ENCODE measurements at regions not wholly inside any gene's neighbourhood (a gene's known extent, or its start where the extent isn't known, plus 50 kb on each side); places are given as distances from the start of the nearest gene placed in this dataset.

DNA sequence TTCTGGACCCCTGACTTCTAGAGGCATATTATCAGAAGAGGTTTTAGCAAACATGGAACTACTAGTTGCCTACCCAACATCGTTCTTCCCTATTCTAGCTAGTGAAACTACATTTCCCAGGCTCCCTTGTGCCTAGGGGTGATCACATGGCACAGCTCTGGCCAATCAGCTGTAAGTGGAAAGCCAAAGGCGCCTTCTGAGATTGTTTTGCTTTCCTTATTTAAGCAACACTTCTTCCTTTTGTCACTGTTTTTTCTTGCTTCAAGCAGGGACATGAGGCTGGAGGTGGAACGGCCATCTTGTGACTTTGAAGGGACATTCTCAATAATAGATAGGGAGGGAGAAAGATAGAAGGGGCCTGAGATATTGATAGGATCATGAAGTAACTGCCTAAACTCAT is 136.7 kb downstream of the ZNF664 start:
- FAIRE-seq (peak; percentile 91), ATAC-seq (peak; percentile 99)
- no peak overlapping the region for H3K4me2 ChIP-seq (ENCODE audit: insufficient read depth, low read length)
- peak; percentile 98 for TF ChIP-seq NFYB (IDR thresholded peaks at IDR 0.05; ENCODE audit: extremely low read depth, insufficient read length)
- TF ChIP-seq, protein P1, sequence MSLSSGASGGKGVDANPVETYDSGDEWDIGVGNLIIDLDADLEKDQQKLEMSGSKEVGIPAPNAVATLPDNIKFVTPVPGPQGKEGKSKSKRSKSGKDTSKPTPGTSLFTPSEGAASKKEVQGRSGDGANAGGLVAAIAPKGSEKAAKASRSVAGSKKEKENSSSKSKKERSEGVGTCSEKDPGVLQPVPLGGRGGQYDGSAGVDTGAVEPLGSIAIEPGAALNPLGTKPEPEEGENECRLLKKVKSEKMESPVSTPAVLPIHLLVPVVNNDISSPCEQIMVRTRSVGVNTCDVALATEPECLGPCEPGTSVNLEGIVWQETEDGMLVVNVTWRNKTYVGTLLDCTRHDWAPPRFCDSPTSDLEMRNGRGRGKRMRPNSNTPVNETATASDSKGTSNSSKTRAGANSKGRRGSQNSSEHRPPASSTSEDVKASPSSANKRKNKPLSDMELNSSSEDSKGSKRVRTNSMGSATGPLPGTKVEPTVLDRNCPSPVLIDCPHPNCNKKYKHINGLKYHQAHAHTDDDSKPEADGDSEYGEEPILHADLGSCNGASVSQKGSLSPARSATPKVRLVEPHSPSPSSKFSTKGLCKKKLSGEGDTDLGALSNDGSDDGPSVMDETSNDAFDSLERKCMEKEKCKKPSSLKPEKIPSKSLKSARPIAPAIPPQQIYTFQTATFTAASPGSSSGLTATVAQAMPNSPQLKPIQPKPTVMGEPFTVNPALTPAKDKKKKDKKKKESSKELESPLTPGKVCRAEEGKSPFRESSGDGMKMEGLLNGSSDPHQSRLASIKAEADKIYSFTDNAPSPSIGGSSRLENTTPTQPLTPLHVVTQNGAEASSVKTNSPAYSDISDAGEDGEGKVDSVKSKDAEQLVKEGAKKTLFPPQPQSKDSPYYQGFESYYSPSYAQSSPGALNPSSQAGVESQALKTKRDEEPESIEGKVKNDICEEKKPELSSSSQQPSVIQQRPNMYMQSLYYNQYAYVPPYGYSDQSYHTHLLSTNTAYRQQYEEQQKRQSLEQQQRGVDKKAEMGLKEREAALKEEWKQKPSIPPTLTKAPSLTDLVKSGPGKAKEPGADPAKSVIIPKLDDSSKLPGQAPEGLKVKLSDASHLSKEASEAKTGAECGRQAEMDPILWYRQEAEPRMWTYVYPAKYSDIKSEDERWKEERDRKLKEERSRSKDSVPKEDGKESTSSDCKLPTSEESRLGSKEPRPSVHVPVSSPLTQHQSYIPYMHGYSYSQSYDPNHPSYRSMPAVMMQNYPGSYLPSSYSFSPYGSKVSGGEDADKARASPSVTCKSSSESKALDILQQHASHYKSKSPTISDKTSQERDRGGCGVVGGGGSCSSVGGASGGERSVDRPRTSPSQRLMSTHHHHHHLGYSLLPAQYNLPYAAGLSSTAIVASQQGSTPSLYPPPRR (CRISPR knock-in tag; IDR thresholded peaks at IDR 0.05; ENCODE audit: borderline replicate concordance) = no peak
- TF ChIP-seq STAT5B (CRISPR knock-in tag; IDR thresholded peaks at IDR 0.05) = no peak
- TF ChIP-seq, protein P2, sequence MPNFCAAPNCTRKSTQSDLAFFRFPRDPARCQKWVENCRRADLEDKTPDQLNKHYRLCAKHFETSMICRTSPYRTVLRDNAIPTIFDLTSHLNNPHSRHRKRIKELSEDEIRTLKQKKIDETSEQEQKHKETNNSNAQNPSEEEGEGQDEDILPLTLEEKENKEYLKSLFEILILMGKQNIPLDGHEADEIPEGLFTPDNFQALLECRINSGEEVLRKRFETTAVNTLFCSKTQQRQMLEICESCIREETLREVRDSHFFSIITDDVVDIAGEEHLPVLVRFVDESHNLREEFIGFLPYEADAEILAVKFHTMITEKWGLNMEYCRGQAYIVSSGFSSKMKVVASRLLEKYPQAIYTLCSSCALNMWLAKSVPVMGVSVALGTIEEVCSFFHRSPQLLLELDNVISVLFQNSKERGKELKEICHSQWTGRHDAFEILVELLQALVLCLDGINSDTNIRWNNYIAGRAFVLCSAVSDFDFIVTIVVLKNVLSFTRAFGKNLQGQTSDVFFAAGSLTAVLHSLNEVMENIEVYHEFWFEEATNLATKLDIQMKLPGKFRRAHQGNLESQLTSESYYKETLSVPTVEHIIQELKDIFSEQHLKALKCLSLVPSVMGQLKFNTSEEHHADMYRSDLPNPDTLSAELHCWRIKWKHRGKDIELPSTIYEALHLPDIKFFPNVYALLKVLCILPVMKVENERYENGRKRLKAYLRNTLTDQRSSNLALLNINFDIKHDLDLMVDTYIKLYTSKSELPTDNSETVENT (CRISPR knock-in tag; IDR thresholded peaks at IDR 0.05) = no peak
- TF ChIP-seq, protein P3, sequence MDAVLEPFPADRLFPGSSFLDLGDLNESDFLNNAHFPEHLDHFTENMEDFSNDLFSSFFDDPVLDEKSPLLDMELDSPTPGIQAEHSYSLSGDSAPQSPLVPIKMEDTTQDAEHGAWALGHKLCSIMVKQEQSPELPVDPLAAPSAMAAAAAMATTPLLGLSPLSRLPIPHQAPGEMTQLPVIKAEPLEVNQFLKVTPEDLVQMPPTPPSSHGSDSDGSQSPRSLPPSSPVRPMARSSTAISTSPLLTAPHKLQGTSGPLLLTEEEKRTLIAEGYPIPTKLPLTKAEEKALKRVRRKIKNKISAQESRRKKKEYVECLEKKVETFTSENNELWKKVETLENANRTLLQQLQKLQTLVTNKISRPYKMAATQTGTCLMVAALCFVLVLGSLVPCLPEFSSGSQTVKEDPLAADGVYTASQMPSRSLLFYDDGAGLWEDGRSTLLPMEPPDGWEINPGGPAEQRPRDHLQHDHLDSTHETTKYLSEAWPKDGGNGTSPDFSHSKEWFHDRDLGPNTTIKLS (IDR thresholded peaks at IDR 0.05; ENCODE audit: borderline replicate concordance, low read depth) = peak; percentile 33; the same call in 1 of the 2 replicates
- TF ChIP-seq, protein P4, sequence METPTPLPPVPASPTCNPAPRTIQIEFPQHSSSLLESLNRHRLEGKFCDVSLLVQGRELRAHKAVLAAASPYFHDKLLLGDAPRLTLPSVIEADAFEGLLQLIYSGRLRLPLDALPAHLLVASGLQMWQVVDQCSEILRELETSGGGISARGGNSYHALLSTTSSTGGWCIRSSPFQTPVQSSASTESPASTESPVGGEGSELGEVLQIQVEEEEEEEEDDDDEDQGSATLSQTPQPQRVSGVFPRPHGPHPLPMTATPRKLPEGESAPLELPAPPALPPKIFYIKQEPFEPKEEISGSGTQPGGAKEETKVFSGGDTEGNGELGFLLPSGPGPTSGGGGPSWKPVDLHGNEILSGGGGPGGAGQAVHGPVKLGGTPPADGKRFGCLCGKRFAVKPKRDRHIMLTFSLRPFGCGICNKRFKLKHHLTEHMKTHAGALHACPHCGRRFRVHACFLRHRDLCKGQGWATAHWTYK (CRISPR knock-in tag; IDR thresholded peaks at IDR 0.05) = no peak
- TF ChIP-seq, protein P5, sequence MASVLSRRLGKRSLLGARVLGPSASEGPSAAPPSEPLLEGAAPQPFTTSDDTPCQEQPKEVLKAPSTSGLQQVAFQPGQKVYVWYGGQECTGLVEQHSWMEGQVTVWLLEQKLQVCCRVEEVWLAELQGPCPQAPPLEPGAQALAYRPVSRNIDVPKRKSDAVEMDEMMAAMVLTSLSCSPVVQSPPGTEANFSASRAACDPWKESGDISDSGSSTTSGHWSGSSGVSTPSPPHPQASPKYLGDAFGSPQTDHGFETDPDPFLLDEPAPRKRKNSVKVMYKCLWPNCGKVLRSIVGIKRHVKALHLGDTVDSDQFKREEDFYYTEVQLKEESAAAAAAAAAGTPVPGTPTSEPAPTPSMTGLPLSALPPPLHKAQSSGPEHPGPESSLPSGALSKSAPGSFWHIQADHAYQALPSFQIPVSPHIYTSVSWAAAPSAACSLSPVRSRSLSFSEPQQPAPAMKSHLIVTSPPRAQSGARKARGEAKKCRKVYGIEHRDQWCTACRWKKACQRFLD (CRISPR knock-in tag; IDR thresholded peaks at IDR 0.05) = no peak
- no peak for TF ChIP-seq SRSF3 (IDR thresholded peaks at IDR 0.05; ENCODE audit: insufficient read depth, low read length)

More for the DNA sequence above, 136.7 kb downstream of the ZNF664 start:
- peaks cover 10 to 21% of the 10 kb centered on the region in 2 experiments for H3K27me3 ChIP-seq (ENCODE audit: control insufficient read depth in 2 of 2, insufficient read depth in 2 of 2, low read length in 2 of 2)
- ChIA-PET POLR2A (interaction anchor here (0.7 to 1.4 kb wide), 3 partner anchors 16 to 119 kb away, joined by 3 to 4 read pairs (median 3); no protein-coding TSS in a partner anchor), CTCF (ENCODE audit: low intra/inter-chr PET ratio) (interaction anchor here (0.6 kb wide), 1 partner anchor 661 kb away, joined by 3 read pairs; no protein-coding TSS in a partner anchor)
- H3K36me3 ChIP-seq (ENCODE audit: control insufficient read depth, insufficient read depth, low read length) = no peaks in the 10 kb centered on the region
- H3K9me1 ChIP-seq (ENCODE audit: control insufficient read depth, insufficient read depth, low read length) = no peaks in the 10 kb centered on the region
- in situ Hi-C loops (cut with MboI) (no loop called here), intact Hi-C loops (cut with micrococcal nuclease) (no loop called here)
- peak overlapping the region; percentile 46 for H2AFZ ChIP-seq (ENCODE audit: low read depth, low read length)
- BruUV-seq (replicated peaks) = no TSS peak
- H3K27ac ChIP-seq (ENCODE audit: extremely low read depth, low read depth, low read length) = no peak overlapping the region
- H3K79me2 ChIP-seq (ENCODE audit: control insufficient read depth, insufficient read depth, low read length) = no peaks in the 10 kb centered on the region
- no peaks in the 10 kb centered on the region for H3K4me1 ChIP-seq (replicated peaks in 1 of 2; ENCODE audit: control insufficient read depth in 2 of 2, insufficient read depth in 2 of 2, low read length in 2 of 2)
- DNase-seq (ENCODE audit: extremely low read depth in 1 of 4, low spot score in 3 of 4) = peak; percentile 52 to 86 (median 82)
- 3% methylated on average over 3 of the region's 3 CpGs for WGBS (ENCODE audit: insufficient coverage, low coverage, missing lambda C conversion rate)
- H3K9me3 ChIP-seq (replicated peaks; ENCODE audit: control insufficient read depth, insufficient read depth, low read depth, low read length) = no peaks in the 10 kb centered on the region; the same call in 1 of the 2 replicates
- no peak overlapping the region for H3K9ac ChIP-seq (ENCODE audit: insufficient read depth in 1 of 2, low read depth in 2 of 2, low read length in 2 of 2)
- no peak overlapping the region for H3K4me3 ChIP-seq
- no peaks in the 10 kb centered on the region for H4K20me1 ChIP-seq (replicated peaks; ENCODE audit: control insufficient read depth, insufficient read depth, low read length)
